HEK293 (cell line): ENCODE measurements at regions not wholly inside any gene's neighbourhood (a gene's known extent, or its start where the extent isn't known, plus 50 kb on each side); places are given as distances from the start of the nearest gene placed in this dataset.

Experiments used
- CTCF ChIA-PET: fragments of 350-600 bp; formaldehyde crosslinking; extraction: SDS; loops from one replicate; lab custom pipeline; 2021; ENCODE audit warnings: antibody characterized with exemption; lab: Yijun Ruan, JAX
- POLR2A ChIA-PET: fragments of 300-600 bp; formaldehyde crosslinking; extraction: SDS; loops from one replicate; lab custom pipeline; 2020; ENCODE audit warnings: antibody characterized with exemption, inconsistent platforms; lab: Yijun Ruan, JAX
- H3K27ac ChIP-seq: fragments of 200-500 bp; sonication (Bioruptor generic); 2 replicates; pipeline ENCODE4 v1.5.1; 2014; ENCODE audit warnings: low read depth, low read length, control low read depth, inconsistent platforms; ENCODE audit errors: extremely low read depth
- H3K36me3 ChIP-seq, 2 experiments: fragments of 200-500 bp in 1 of 2; sonication (Bioruptor generic) in 1 of 2; 1 replicate in 1 of 2; 2 replicates in 1 of 2; pipeline ENCODE4 v1.5.1; 2014 to 2017; ENCODE audit warnings: inconsistent platforms in 2 of 2, low read length in 2 of 2; ENCODE audit not compliant: control insufficient read depth in 2 of 2, insufficient read depth in 1 of 2
- H3K4me1 ChIP-seq: fragments of 200-500 bp; sonication (Bioruptor generic); 2 replicates; pipeline ENCODE4 v1.5.1; 2014; ENCODE audit warnings: mild to moderate bottlenecking, low read length, inconsistent platforms; ENCODE audit not compliant: control insufficient read depth, insufficient read depth
- H3K4me3 ChIP-seq: 2 replicates; pipeline ENCODE4 v1.5.1; 2011; ENCODE audit warnings: low read depth, mild to moderate bottlenecking, control low read depth, low read length, moderate library complexity
- H3K9me3 ChIP-seq: fragments of 200-500 bp; sonication (Bioruptor generic); 2 replicates; pipeline ENCODE4 v1.5.1; 2014; ENCODE audit warnings: low read depth, low read length, inconsistent platforms; ENCODE audit not compliant: control insufficient read depth, insufficient read depth
- GFI1B ChIP-seq: fragments of 450-650 bp; formaldehyde crosslinking; IDR thresholded peaks from 2 replicates; pipeline ENCODE4 v1.5.1; 2016; ENCODE audit warnings: missing biosample characterization, missing genetic modification characterization
- RBAK ChIP-seq: fragments of 450-650 bp; formaldehyde crosslinking; IDR thresholded peaks from 2 replicates; pipeline ENCODE4 v1.5.1; 2016; ENCODE audit warnings: missing biosample characterization, missing genetic modification characterization
- ZBTB17 ChIP-seq: fragments of 450-650 bp; formaldehyde crosslinking; IDR thresholded peaks from 2 replicates; pipeline ENCODE4 v1.5.1; 2016; ENCODE audit warnings: missing biosample characterization, missing genetic modification characterization
- ZNF335 ChIP-seq: fragments of 450-650 bp; formaldehyde crosslinking; conservative IDR thresholded peaks from 2 replicates; pipeline ENCODE4 v1.5.1; 2016; ENCODE audit warnings: missing biosample characterization, missing genetic modification characterization
- ZNF341 ChIP-seq: fragments of 450-650 bp; formaldehyde crosslinking; IDR thresholded peaks from 2 replicates; pipeline ENCODE4; 2016; ENCODE audit warnings: low read depth, missing biosample characterization, missing genetic modification characterization
- ZNF473 ChIP-seq: fragments of 450-650 bp; formaldehyde crosslinking; IDR thresholded peaks from 2 replicates; pipeline ENCODE4 v1.5.1; 2017; ENCODE audit warnings: missing biosample characterization, missing genetic modification characterization
- ZNF48 ChIP-seq: fragments of 450-650 bp; formaldehyde crosslinking; IDR thresholded peaks from 2 replicates; pipeline ENCODE4 v1.5.1; 2016; ENCODE audit warnings: missing biosample characterization, missing genetic modification characterization
- ZNF501 ChIP-seq: fragments of 450-650 bp; formaldehyde crosslinking; IDR thresholded peaks from 2 replicates; pipeline ENCODE4 v1.5.1; 2016; ENCODE audit warnings: missing biosample characterization, missing genetic modification characterization
- ZNF792 ChIP-seq: fragments of 450-650 bp; formaldehyde crosslinking; IDR thresholded peaks from 2 replicates; pipeline ENCODE4 v1.5.1; 2016; ENCODE audit warnings: missing biosample characterization, missing genetic modification characterization
- ZSCAN23 ChIP-seq: fragments of 450-650 bp; formaldehyde crosslinking; IDR thresholded peaks from 2 replicates; pipeline ENCODE4 v1.5.1; 2016; ENCODE audit warnings: missing biosample characterization, missing genetic modification characterization
- TF ChIP-seq, protein P1 (sequence below): fragments of 450-650 bp; formaldehyde crosslinking; IDR thresholded peaks from 2 replicates; pipeline ENCODE4 v1.5.1; 2016; ENCODE audit warnings: missing biosample characterization, missing genetic modification characterization
- TF ChIP-seq, protein P2 (sequence below): fragments of 450-650 bp; formaldehyde crosslinking; IDR thresholded peaks from 2 replicates; pipeline ENCODE4 v1.5.1; 2016; ENCODE audit warnings: missing biosample characterization, missing genetic modification characterization
- TF ChIP-seq, protein P3 (sequence below): fragments of 450-650 bp; formaldehyde crosslinking; IDR thresholded peaks from 2 replicates; pipeline ENCODE4 v1.5.1; 2016; ENCODE audit warnings: missing biosample characterization, missing genetic modification characterization
- TF ChIP-seq, protein P4 (sequence below): fragments of 450-650 bp; formaldehyde crosslinking; conservative IDR thresholded peaks from 2 replicates; pipeline ENCODE4 v1.5.1; 2016; ENCODE audit warnings: low read depth, missing biosample characterization, missing genetic modification characterization
- TF ChIP-seq, protein P5 (sequence below): sonication (generic); formaldehyde crosslinking; IDR thresholded peaks from 2 replicates; pipeline ENCODE4 v1.8.1; 2022; ENCODE audit warnings: mild to moderate bottlenecking, moderate library complexity, missing genetic modification reagents
- TF ChIP-seq, protein P6 (sequence below): fragments of 450-650 bp; formaldehyde crosslinking; IDR thresholded peaks from 2 replicates; pipeline ENCODE4 v1.5.1; 2016; ENCODE audit warnings: missing biosample characterization, missing genetic modification characterization

DNA sequence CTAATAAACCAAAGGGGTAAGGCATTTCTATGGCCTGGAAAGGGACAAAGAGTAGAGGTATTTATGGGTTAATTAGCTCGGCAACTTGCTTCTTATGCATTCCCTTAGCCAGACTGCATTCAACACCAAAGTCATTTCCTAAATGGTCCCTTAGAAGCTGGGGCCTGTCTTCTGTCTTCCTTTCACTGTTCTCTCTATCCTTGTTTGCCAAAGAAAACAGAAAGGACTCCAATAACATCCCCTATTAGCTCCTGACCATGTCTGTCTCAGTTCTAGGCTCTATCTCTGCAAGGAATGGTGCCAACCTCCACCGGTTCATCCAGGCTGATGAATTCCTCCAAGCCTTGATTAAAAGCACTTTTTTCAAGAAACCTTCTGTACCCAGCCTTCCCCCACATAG is 123.5 kb downstream of the KCTD12 start (continued):
- TF ChIP-seq ZSCAN23 (tag by site-specific recombination), result no peak
- TF ChIP-seq, protein P1, sequence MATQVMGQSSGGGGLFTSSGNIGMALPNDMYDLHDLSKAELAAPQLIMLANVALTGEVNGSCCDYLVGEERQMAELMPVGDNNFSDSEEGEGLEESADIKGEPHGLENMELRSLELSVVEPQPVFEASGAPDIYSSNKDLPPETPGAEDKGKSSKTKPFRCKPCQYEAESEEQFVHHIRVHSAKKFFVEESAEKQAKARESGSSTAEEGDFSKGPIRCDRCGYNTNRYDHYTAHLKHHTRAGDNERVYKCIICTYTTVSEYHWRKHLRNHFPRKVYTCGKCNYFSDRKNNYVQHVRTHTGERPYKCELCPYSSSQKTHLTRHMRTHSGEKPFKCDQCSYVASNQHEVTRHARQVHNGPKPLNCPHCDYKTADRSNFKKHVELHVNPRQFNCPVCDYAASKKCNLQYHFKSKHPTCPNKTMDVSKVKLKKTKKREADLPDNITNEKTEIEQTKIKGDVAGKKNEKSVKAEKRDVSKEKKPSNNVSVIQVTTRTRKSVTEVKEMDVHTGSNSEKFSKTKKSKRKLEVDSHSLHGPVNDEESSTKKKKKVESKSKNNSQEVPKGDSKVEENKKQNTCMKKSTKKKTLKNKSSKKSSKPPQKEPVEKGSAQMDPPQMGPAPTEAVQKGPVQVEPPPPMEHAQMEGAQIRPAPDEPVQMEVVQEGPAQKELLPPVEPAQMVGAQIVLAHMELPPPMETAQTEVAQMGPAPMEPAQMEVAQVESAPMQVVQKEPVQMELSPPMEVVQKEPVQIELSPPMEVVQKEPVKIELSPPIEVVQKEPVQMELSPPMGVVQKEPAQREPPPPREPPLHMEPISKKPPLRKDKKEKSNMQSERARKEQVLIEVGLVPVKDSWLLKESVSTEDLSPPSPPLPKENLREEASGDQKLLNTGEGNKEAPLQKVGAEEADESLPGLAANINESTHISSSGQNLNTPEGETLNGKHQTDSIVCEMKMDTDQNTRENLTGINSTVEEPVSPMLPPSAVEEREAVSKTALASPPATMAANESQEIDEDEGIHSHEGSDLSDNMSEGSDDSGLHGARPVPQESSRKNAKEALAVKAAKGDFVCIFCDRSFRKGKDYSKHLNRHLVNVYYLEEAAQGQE, result no peak
- TF ChIP-seq ZNF473, result no peak
- no peak for TF ChIP-seq RBAK (tag by site-specific recombination)
- no peak for TF ChIP-seq ZBTB17
- TF ChIP-seq ZNF792, result no peak
- no peak for TF ChIP-seq ZNF335 (tag by site-specific recombination)
- TF ChIP-seq, protein P2, sequence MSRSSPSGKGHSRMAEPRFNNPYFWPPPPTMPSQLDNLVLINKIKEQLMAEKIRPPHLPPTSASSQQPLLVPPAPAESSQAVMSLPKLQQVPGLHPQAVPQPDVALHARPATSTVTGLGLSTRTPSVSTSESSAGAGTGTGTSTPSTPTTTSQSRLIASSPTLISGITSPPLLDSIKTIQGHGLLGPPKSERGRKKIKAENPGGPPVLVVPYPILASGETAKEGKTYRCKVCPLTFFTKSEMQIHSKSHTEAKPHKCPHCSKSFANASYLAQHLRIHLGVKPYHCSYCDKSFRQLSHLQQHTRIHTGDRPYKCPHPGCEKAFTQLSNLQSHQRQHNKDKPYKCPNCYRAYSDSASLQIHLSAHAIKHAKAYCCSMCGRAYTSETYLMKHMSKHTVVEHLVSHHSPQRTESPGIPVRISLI, result no peak
- TF ChIP-seq, protein P3, sequence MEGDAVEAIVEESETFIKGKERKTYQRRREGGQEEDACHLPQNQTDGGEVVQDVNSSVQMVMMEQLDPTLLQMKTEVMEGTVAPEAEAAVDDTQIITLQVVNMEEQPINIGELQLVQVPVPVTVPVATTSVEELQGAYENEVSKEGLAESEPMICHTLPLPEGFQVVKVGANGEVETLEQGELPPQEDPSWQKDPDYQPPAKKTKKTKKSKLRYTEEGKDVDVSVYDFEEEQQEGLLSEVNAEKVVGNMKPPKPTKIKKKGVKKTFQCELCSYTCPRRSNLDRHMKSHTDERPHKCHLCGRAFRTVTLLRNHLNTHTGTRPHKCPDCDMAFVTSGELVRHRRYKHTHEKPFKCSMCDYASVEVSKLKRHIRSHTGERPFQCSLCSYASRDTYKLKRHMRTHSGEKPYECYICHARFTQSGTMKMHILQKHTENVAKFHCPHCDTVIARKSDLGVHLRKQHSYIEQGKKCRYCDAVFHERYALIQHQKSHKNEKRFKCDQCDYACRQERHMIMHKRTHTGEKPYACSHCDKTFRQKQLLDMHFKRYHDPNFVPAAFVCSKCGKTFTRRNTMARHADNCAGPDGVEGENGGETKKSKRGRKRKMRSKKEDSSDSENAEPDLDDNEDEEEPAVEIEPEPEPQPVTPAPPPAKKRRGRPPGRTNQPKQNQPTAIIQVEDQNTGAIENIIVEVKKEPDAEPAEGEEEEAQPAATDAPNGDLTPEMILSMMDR, result no peak
- TF ChIP-seq, all 188 proteins: peak for 0

DNA sequence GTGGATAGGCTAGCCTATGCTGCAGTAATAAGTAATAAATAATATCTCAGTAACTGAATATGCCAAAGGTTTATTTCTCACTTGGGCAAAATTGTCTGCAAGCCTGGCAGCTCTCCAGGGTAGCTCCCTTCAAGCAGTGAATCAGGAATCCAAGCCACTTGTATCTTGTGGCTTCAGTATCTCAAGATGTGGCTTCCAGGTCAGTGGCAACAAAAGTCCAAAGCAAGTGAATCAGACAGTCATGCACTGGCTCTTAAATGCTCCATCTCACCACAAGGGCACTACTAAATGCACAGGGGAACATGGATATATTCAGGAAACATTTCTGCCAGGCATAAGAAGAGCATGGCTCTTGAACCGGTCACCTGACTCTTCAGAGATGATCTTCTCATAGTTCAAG is 126.3 kb downstream of the KCTD12 start:
- CTCF ChIA-PET, result no interaction called here

More for the DNA sequence above, 126.3 kb downstream of the KCTD12 start:
- no peak overlapping the region for H3K4me3 ChIP-seq
- TF ChIP-seq, protein P4, sequence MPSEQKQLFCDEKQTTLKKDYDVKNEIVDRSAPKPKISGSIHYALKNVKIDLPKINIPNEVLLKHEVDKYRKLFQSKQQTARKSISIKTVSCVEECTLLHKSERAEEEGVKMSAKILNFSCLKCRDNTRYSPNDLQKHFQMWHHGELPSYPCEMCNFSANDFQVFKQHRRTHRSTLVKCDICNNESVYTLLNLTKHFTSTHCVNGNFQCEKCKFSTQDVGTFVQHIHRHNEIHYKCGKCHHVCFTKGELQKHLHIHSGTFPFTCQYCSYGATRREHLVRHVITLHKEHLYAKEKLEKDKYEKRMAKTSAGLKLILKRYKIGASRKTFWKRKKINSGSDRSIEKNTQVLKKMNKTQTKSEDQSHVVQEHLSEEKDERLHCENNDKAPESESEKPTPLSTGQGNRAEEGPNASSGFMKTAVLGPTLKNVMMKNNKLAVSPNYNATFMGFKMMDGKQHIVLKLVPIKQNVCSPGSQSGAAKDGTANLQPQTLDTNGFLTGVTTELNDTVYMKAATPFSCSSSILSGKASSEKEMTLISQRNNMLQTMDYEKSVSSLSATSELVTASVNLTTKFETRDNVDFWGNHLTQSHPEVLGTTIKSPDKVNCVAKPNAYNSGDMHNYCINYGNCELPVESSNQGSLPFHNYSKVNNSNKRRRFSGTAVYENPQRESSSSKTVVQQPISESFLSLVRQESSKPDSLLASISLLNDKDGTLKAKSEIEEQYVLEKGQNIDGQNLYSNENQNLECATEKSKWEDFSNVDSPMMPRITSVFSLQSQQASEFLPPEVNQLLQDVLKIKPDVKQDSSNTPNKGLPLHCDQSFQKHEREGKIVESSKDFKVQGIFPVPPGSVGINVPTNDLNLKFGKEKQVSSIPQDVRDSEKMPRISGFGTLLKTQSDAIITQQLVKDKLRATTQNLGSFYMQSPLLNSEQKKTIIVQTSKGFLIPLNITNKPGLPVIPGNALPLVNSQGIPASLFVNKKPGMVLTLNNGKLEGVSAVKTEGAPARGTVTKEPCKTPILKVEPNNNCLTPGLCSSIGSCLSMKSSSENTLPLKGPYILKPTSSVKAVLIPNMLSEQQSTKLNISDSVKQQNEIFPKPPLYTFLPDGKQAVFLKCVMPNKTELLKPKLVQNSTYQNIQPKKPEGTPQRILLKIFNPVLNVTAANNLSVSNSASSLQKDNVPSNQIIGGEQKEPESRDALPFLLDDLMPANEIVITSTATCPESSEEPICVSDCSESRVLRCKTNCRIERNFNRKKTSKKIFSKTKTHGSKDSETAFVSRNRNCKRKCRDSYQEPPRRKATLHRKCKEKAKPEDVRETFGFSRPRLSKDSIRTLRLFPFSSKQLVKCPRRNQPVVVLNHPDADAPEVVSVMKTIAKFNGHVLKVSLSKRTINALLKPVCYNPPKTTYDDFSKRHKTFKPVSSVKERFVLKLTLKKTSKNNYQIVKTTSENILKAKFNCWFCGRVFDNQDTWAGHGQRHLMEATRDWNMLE (tag by site-specific recombination), result no peak
- TF ChIP-seq ZNF501 (tag by site-specific recombination) (no peak), ZNF341 (tag by site-specific recombination) (no peak), GFI1B (tag by site-specific recombination) (no peak), ZNF48 (no peak)
- TF ChIP-seq, protein P5, sequence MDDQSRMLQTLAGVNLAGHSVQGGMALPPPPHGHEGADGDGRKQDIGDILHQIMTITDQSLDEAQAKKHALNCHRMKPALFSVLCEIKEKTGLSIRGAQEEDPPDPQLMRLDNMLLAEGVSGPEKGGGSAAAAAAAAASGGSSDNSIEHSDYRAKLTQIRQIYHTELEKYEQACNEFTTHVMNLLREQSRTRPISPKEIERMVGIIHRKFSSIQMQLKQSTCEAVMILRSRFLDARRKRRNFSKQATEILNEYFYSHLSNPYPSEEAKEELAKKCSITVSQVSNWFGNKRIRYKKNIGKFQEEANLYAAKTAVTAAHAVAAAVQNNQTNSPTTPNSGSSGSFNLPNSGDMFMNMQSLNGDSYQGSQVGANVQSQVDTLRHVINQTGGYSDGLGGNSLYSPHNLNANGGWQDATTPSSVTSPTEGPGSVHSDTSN (CRISPR knock-in tag), result no peak
- TF ChIP-seq, protein P6, sequence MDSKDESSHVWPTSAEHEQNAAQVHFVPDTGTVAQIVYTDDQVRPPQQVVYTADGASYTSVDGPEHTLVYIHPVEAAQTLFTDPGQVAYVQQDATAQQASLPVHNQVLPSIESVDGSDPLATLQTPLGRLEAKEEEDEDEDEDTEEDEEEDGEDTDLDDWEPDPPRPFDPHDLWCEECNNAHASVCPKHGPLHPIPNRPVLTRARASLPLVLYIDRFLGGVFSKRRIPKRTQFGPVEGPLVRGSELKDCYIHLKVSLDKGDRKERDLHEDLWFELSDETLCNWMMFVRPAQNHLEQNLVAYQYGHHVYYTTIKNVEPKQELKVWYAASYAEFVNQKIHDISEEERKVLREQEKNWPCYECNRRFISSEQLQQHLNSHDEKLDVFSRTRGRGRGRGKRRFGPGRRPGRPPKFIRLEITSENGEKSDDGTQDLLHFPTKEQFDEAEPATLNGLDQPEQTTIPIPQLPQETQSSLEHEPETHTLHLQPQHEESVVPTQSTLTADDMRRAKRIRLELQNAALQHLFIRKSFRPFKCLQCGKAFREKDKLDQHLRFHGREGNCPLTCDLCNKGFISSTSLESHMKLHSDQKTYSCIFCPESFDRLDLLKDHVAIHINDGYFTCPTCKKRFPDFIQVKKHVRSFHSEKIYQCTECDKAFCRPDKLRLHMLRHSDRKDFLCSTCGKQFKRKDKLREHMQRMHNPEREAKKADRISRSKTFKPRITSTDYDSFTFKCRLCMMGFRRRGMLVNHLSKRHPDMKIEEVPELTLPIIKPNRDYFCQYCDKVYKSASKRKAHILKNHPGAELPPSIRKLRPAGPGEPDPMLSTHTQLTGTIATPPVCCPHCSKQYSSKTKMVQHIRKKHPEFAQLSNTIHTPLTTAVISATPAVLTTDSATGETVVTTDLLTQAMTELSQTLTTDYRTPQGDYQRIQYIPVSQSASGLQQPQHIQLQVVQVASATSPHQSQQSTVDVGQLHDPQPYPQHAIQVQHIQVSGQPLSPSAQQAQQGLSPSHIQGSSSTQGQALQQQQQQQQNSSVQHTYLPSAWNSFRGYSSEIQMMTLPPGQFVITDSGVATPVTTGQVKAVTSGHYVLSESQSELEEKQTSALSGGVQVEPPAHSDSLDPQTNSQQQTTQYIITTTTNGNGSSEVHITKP (tag by site-specific recombination), result no peak
- no peak overlapping the region for H3K27ac ChIP-seq
- POLR2A ChIA-PET, result no interaction called here
- H3K9me3 ChIP-seq, result no peaks in the 10 kb centered on the region
- no peaks in the 10 kb centered on the region for H3K4me1 ChIP-seq
- H3K36me3 ChIP-seq, result no peaks in the 10 kb centered on the region
